ENCODE measurements at regions not wholly inside any gene's neighbourhood (a gene's known extent, or its start where the extent isn't known, plus 50 kb on each side); places are given as distances from the start of the nearest gene placed in this dataset.

- Mint-ChIP-seq H3K4me1 (ENCODE audit: unreplicated experiment) (peaks cover 54% of the 10 kb centered on the region), H3K27me3 (peaks cover 4% of the 10 kb centered on the region)
- DNase-seq (ENCODE audit: extremely low spot score, unreplicated experiment), result no peak
These were observed 90.9 kb upstream of the NCOR2 start for GRCh38 chr12:124658302-124658701.

GRCh38 chr12:124656947-124657434 lies 89.6 kb upstream of the NCOR2 start:
- no peak for DNase-seq (ENCODE audit: extremely low spot score, unreplicated experiment)
- peaks cover 4% of the 10 kb centered on the region for H3K27me3 Mint-ChIP-seq
- H3K36me3 Mint-ChIP-seq, result no peaks in the 10 kb centered on the region
- H3K9me3 Mint-ChIP-seq, result no peaks in the 10 kb centered on the region
- H3K4me1 Mint-ChIP-seq (ENCODE audit: unreplicated experiment), result peaks cover 46% of the 10 kb centered on the region
- no peak for TF ChIP-seq CTCF (conservative IDR thresholded peaks at IDR 0.05)
- no peak overlapping the region for H3K27ac Mint-ChIP-seq
- no peak overlapping the region for H3K4me3 Mint-ChIP-seq

More at GRCh38 chr12:124658302-124658701, 90.9 kb upstream of the NCOR2 start:
- Mint-ChIP-seq H3K4me3 (no peak overlapping the region), H3K9me3 (peaks cover 5% of the 10 kb centered on the region), H3K36me3 (peaks cover 4% of the 10 kb centered on the region), H3K27ac (no peak overlapping the region)
- TF ChIP-seq CTCF (conservative IDR thresholded peaks at IDR 0.05), result no peak

- H3K4me3 Mint-ChIP-seq, result peak overlapping the region; percentile 82
- no peaks in the 10 kb centered on the region for H3K9me3 Mint-ChIP-seq
- peak; percentile 38 for TF ChIP-seq CTCF (conservative IDR thresholded peaks at IDR 0.05)
- H3K4me1 Mint-ChIP-seq (ENCODE audit: unreplicated experiment), result peaks cover 40% of the 10 kb centered on the region
- no peaks in the 10 kb centered on the region for H3K36me3 Mint-ChIP-seq
- DNase-seq (ENCODE audit: extremely low spot score, unreplicated experiment), result peak; percentile 80
- peak overlapping the region; percentile 75 for H3K27ac Mint-ChIP-seq
- H3K27me3 Mint-ChIP-seq, result peaks cover 4% of the 10 kb centered on the region
These were observed 88.5 kb upstream of the NCOR2 start for GRCh38 chr12:124655698-124656516.

GRCh38 chr12:124655048-124655697 lies 87.8 kb upstream of the NCOR2 start:
- H3K36me3 Mint-ChIP-seq, result no peaks in the 10 kb centered on the region
- no peaks in the 10 kb centered on the region for H3K9me3 Mint-ChIP-seq
- peaks cover 43% of the 10 kb centered on the region for H3K4me1 Mint-ChIP-seq (ENCODE audit: unreplicated experiment)
- peaks cover 4% of the 10 kb centered on the region for H3K27me3 Mint-ChIP-seq
- TF ChIP-seq CTCF (conservative IDR thresholded peaks at IDR 0.05), result no peak
- H3K27ac Mint-ChIP-seq, result peak overlapping the region; percentile 75
- DNase-seq (ENCODE audit: extremely low spot score, unreplicated experiment), result no peak
- H3K4me3 Mint-ChIP-seq, result peak overlapping the region; percentile 53

- DNase-seq (ENCODE audit: extremely low spot score, unreplicated experiment), result no peak
- TF ChIP-seq CTCF (conservative IDR thresholded peaks at IDR 0.05), result no peak
- Mint-ChIP-seq H3K9me3 (no peaks in the 10 kb centered on the region), H3K27ac (peak overlapping the region; percentile 75), H3K4me3 (no peak overlapping the region), H3K27me3 (peaks cover under 1% of the 10 kb centered on the region), H3K36me3 (no peaks in the 10 kb centered on the region), H3K4me1 (ENCODE audit: unreplicated experiment) (peaks cover 38% of the 10 kb centered on the region)
These were observed 87.2 kb upstream of the NCOR2 start for GRCh38 chr12:124654666-124655047.

Measured in type B pancreatic cell (in vitro differentiated cells).